ENCODE measurements at regions not wholly inside any gene's neighbourhood (a gene's known extent, or its start where the extent isn't known, plus 50 kb on each side); places are given as distances from the start of the nearest gene placed in this dataset.

GRCh38 chr9:126063326-126063725 is 263.3 kb upstream of the MVB12B start:
- TF ChIP-seq POLR2A (IDR thresholded peaks at IDR 0.05) = no peak
- TF ChIP-seq CTCF (IDR thresholded peaks at IDR 0.05) = no peak
- no peaks in the 10 kb centered on the region for H3K27me3 ChIP-seq
- no peak overlapping the region for H3K27ac ChIP-seq
- H3K4me3 ChIP-seq = no peak overlapping the region
- intact Hi-C loops (cut with DNase I) = no loop called here
- no peaks in the 10 kb centered on the region for H3K4me1 ChIP-seq (replicated peaks in 1 of 2)
- DNase-seq = no peak
- H3K9me3 ChIP-seq (replicated peaks in 1 of 3) = no peaks in the 10 kb centered on the region
- H3K36me3 ChIP-seq (replicated peaks in 1 of 2) = no peaks in the 10 kb centered on the region
- WGBS, 4 donors = 84 to 91% (median 89%) methylated on average over 5 of the region's 5 CpGs

- TF ChIP-seq POLR2A (IDR thresholded peaks at IDR 0.05) = no peak
- TF ChIP-seq CTCF (IDR thresholded peaks at IDR 0.05) = no peak
- intact Hi-C loops (cut with DNase I) = no loop called here
- H3K9me3 ChIP-seq (replicated peaks in 1 of 3) = no peaks in the 10 kb centered on the region
- H3K4me1 ChIP-seq (replicated peaks in 1 of 2) = no peaks in the 10 kb centered on the region
- no peaks in the 10 kb centered on the region for H3K36me3 ChIP-seq (replicated peaks in 1 of 2)
- no peak overlapping the region for H3K27ac ChIP-seq
- WGBS, 4 donors = 46 to 67% (median 57%) methylated on average over 3 to 6 of the region's 6 CpGs
- no peak for DNase-seq
- H3K27me3 ChIP-seq = no peaks in the 10 kb centered on the region
- no peak overlapping the region for H3K4me3 ChIP-seq
These were observed 260.5 kb upstream of the MVB12B start for GRCh38 chr9:126066131-126066530.

GRCh38 chr9:126067031-126067734 is 259.4 kb upstream of the MVB12B start:
- Histone ChIP-seq H3K4me3 (no peak overlapping the region), H3K9me3 (replicated peaks in 1 of 3) (no peaks in the 10 kb centered on the region), H3K36me3 (replicated peaks in 1 of 2) (no peaks in the 10 kb centered on the region), H3K27ac (no peak overlapping the region), H3K27me3 (no peaks in the 10 kb centered on the region), H3K4me1 (replicated peaks in 1 of 2) (no peaks in the 10 kb centered on the region)
- TF ChIP-seq POLR2A (IDR thresholded peaks at IDR 0.05) (no peak), CTCF (IDR thresholded peaks at IDR 0.05) (no peak)
- DNase-seq = no peak
- intact Hi-C loops (cut with DNase I) = no loop called here
- 63 to 72% (median 67%) methylated on average over 4 of the region's 4 CpGs for WGBS, 4 donors

GRCh38 chr9:126068534-126069230 is 257.9 kb upstream of the MVB12B start:
- WGBS, 4 donors = 75 to 84% (median 81%) methylated on average over 10 to 17 of the region's 17 CpGs
- H3K27ac ChIP-seq = no peak overlapping the region
- H3K36me3 ChIP-seq (replicated peaks in 1 of 2) = no peaks in the 10 kb centered on the region
- no peak for TF ChIP-seq POLR2A (IDR thresholded peaks at IDR 0.05)
- no peaks in the 10 kb centered on the region for H3K4me1 ChIP-seq (replicated peaks in 1 of 2)
- H3K9me3 ChIP-seq (replicated peaks in 1 of 3) = no peaks in the 10 kb centered on the region
- DNase-seq = no peak
- H3K27me3 ChIP-seq = no peaks in the 10 kb centered on the region
- no peak overlapping the region for H3K4me3 ChIP-seq
- intact Hi-C loops (cut with DNase I) = no loop called here
